Activated CD4-positive, alpha-beta T cell treated with anti-CD3 and anti-CD28 coated beads, Interleukin-2, Interleukin-6, amounts not matched to agents 100 ng/mL and 50 ng/mL, durations not matched to agents 16 hours and 8 hours (primary cell): ENCODE measurements at regions not wholly inside any gene's neighbourhood (a gene's known extent, or its start where the extent isn't known, plus 50 kb on each side); places are given as distances from the start of the nearest gene placed in this dataset.

ENCODE experiments used
- DNase-seq: peaks from one replicate; pipeline ENCODE4 v3.0.0-alpha.2; 2020

- DNase-seq, result no peak
These were observed 213.3 kb downstream of the TENT4A start for GRCh38 chr5:6926491-6927038.

- DNase-seq, result no peak
These were observed 222.8 kb downstream of the TENT4A start for GRCh38 chr5:6936031-6936430.

- DNase-seq, result no peak
These were observed 224.4 kb downstream of the TENT4A start for GRCh38 chr5:6937677-6938076.

- no peak for DNase-seq
These were observed 228.4 kb downstream of the TENT4A start for GRCh38 chr5:6941631-6942030.

GRCh38 chr5:6943197-6944112, 230.2 kb downstream of the TENT4A start:
- DNase-seq, result no peak

- no peak for DNase-seq
These were observed 235.3 kb downstream of the TENT4A start for GRCh38 chr5:6948562-6948961.

- no peak for DNase-seq
These were observed 236.0 kb downstream of the TENT4A start for GRCh38 chr5:6949230-6949629.

- DNase-seq, result peak; percentile 30
These were observed 237.0 kb downstream of the TENT4A start for GRCh38 chr5:6950250-6950649.

GRCh38 chr5:6950860-6951259, 237.6 kb downstream of the TENT4A start:
- no peak for DNase-seq

- no peak for DNase-seq
These were observed 247.9 kb downstream of the TENT4A start for GRCh38 chr5:6961123-6961522.

- DNase-seq, result no peak
These were observed 248.8 kb downstream of the TENT4A start for GRCh38 chr5:6961837-6962635.

- no peak for DNase-seq
These were observed 263.7 kb downstream of the TENT4A start for GRCh38 chr5:6976971-6977370.

GRCh38 chr5:6979061-6979460, 265.8 kb downstream of the TENT4A start:
- DNase-seq, result no peak

- DNase-seq, result no peak
These were observed 276.0 kb downstream of the TENT4A start for GRCh38 chr5:6989230-6989629.

- no peak for DNase-seq
These were observed 280.9 kb downstream of the TENT4A start for GRCh38 chr5:6994097-6994496.

GRCh38 chr5:6995115-6995514, 281.9 kb downstream of the TENT4A start:
- DNase-seq, result no peak

GRCh38 chr5:7000310-7000709, 287.1 kb downstream of the TENT4A start:
- DNase-seq, result peak; percentile 9

GRCh38 chr5:7010591-7010990, 297.4 kb downstream of the TENT4A start:
- no peak for DNase-seq

- DNase-seq, result no peak
These were observed 298.8 kb downstream of the TENT4A start for GRCh38 chr5:7012057-7012456.

- DNase-seq, result no peak
These were observed 301.4 kb downstream of the TENT4A start for GRCh38 chr5:7014611-7015010.

GRCh38 chr5:7015586-7016256, 302.5 kb downstream of the TENT4A start:
- no peak for DNase-seq

GRCh38 chr5:7016999-7017747, 303.9 kb downstream of the TENT4A start:
- no peak for DNase-seq
